ENCODE measurements at regions not wholly inside any gene's neighbourhood (a gene's known extent, or its start where the extent isn't known, plus 50 kb on each side); places are given as distances from the start of the nearest gene placed in this dataset.

- DNase-seq: no peak
Observed at GRCh38 chr7:84879570-84880325, 307.1 kb downstream of the SEMA3D start.

- DNase-seq: peak; percentile 3
Observed at GRCh38 chr7:84877943-84878570, 308.8 kb downstream of the SEMA3D start.

- DNase-seq: no peak
Observed at GRCh38 chr7:84876061-84876821, 310.6 kb downstream of the SEMA3D start.

- no peak for DNase-seq
Observed at GRCh38 chr7:84865560-84865959, 321.3 kb downstream of the SEMA3D start.

- DNase-seq: no peak
Observed at GRCh38 chr7:84857336-84857735, 329.5 kb downstream of the SEMA3D start.

- DNase-seq: no peak
Observed at GRCh38 chr7:84855758-84856157, 331.1 kb downstream of the SEMA3D start.

GRCh38 chr7:84848974-84849372, 337.9 kb downstream of the SEMA3D start:
- peak; percentile 64 for DNase-seq

- peak; percentile 82 for DNase-seq
Observed at GRCh38 chr7:84848219-84848973, 338.5 kb downstream of the SEMA3D start.

GRCh38 chr7:84847790-84848189, 339.1 kb downstream of the SEMA3D start:
- no peak for DNase-seq

- DNase-seq: peak; percentile 59
Observed at GRCh38 chr7:84847038-84847437, 339.8 kb downstream of the SEMA3D start.

- no peak for DNase-seq
Observed at GRCh38 chr7:84845971-84846370, 340.9 kb downstream of the SEMA3D start.

- DNase-seq: no peak
Observed at GRCh38 chr7:84844771-84845170, 342.1 kb downstream of the SEMA3D start.

- DNase-seq: no peak
Observed at GRCh38 chr7:84841809-84842208, 345.0 kb downstream of the SEMA3D start.

- no peak for DNase-seq
Observed at GRCh38 chr7:84838857-84839256, 348.0 kb downstream of the SEMA3D start.

GRCh38 chr7:84837405-84837804, 349.5 kb downstream of the SEMA3D start:
- peak; percentile 85 for DNase-seq

- DNase-seq: no peak
Observed at GRCh38 chr7:84829719-84830118, 357.1 kb downstream of the SEMA3D start.

- no peak for DNase-seq
Observed at GRCh38 chr7:84824057-84824651, 362.7 kb downstream of the SEMA3D start.

- DNase-seq: peak; percentile 51
Observed at GRCh38 chr7:84823530-84823929, 363.3 kb downstream of the SEMA3D start.

- no peak for DNase-seq
Observed at GRCh38 chr7:84822941-84823510, 363.8 kb downstream of the SEMA3D start.

GRCh38 chr7:84821671-84822534, 365.0 kb downstream of the SEMA3D start:
- no peak for DNase-seq

GRCh38 chr7:84820481-84820880, 366.4 kb downstream of the SEMA3D start:
- no peak for DNase-seq
